ENCODE measurements at regions not wholly inside any gene's neighbourhood (a gene's known extent, or its start where the extent isn't known, plus 50 kb on each side); places are given as distances from the start of the nearest gene placed in this dataset.
"Not testable (repeated sequence)": the region's sequence is repeated elsewhere in the genome, so short reads cannot be mapped to it uniquely, and the experiment has no call there.

DNA sequence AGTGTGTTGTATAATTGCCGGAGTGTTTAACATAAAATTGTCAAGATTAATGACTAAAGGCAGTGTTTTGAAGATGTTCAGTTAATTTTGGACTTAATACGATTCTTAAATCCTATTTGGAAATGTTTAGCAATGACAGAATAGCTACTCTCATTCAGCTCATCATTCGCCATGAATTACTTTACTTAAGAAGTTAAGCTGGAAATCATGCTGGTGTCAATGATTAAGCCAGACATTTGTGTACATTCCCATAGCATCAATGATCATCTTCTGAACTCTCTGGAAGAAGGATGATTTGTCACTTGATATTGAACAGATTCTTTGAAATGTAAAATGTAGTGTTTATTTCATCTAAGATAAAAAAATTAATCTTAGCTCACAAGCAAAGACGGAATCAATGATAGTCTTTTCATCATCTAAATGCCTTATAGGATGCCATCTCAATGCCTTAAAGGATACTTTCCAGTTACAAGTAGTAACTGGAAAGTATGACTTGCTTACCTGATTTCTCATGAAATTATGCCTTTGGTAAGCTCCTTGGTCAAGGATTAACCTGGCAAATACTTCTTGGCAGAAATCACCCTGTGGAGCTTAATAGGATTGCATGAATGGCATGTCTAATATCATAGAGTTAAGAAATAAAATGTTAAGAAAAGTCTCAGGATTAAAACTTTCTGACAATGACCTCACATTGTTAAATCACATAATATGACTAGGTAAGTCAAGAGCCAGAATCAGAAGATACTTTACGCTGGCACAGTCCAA, 515.5 kb upstream of the AGA start:
- DNase-seq = no peak

- no peak for DNase-seq
Observed at GRCh38 chr4:177960566-177960965, 518.3 kb upstream of the AGA start.

- no peak for DNase-seq
Observed at GRCh38 chr4:177961761-177962380, 519.6 kb upstream of the AGA start.

DNA sequence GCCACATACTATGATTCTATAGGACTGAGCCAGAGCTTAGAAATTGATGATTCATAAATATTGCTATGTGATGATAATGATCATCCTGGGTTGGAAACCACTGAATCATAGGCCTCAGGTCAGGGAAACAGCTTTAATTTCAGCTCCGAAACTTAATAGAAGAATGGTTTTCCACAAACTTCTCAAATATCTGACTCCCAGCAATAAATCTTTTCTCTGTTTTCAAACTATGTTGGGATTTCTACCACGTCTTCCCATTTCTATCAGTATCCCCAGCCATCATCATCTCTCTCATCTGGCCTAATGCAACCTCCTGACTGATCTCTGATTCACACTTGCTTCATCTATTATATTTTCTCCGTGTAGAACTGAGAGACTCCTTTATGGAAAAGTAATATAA, 521.8 kb upstream of the AGA start:
- DNase-seq = no peak

DNA sequence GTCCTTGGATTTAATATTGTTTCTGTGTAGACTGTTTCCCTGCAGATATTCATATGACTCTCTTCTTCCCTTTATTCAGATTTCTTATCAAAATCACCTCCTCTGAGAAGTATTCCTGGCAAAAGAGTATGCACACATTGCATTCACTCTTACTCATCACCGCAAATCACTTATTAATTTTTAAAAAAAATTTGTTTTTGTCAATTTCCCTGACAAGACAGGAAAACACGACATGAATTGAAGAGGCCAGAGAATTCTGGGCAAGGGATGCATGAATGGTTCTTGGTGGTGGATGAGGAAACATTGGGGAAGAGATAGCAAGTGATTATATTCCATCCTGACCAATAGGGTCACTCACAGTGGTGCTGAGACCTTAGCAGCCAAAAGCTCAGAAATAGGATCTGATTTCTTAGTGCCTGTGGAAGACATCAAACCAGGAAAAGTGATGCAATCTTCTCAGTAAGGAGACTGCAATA, 522.5 kb upstream of the AGA start:
- no peak for DNase-seq

GRCh38 chr4:177967328-177967727, 525.1 kb upstream of the AGA start:
- DNase-seq = no peak

GRCh38 chr4:177968817-177969442, 526.7 kb upstream of the AGA start:
- DNase-seq = no peak

- DNase-seq = no peak
Observed at GRCh38 chr4:177974461-177974860, 532.2 kb upstream of the AGA start.

- no peak for DNase-seq
Observed at GRCh38 chr4:177975315-177975987, 533.2 kb upstream of the AGA start.

GRCh38 chr4:177986236-177986635, 544.0 kb upstream of the AGA start:
- no peak for DNase-seq

GRCh38 chr4:177987896-177988295, 545.7 kb upstream of the AGA start:
- DNase-seq = no peak

- DNase-seq = no peak
Observed at GRCh38 chr4:177989503-177990201, 547.4 kb upstream of the AGA start.

DNA sequence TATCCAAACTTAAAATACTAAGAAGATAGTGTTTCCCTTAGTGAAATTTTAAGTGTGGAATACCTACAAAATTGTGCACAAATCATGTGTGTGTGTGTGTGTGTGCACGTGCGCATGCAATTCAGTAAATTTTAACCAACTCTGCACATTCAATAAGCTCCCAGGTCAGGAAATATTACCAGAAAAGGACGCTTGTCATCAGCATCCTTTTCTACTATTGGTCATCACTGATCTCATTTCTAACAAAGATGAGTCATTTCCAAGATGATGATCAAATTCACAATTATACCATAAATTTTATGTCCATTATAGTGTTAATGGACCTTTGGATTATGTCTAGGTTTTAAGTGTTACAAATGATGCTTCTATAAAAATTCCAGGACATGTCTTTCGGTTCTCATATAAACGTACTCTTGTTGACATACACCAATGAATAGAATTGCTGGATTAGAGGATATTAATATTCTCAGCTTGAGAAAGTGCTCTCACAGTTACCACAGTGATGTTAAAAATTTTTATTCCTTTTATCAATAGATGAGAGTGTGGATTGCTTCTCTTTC, 560.9 kb upstream of the AGA start:
- no peak for DNase-seq

DNA sequence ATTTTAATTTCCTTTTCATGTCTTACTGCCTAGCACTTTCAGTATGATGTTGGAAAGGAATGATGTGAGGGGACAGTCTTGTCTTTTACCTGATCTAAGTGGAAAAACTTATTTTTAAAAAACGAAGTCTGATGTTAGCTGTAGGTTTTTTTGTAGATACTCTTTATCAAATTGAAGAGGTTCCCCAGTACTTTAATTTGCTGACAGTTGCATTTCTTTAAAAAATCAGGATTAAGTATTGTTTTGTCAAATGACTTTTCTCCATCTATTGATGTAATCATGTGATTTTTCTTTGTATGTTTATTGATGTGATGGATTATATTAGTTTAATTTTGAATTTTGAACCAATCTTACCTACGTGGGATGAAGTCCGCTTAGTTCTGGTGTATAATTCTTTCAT, 568.4 kb upstream of the AGA start:
- no peak for DNase-seq

GRCh38 chr4:178015046-178015445, 572.8 kb upstream of the AGA start:
- not testable (repeated sequence) for DNase-seq

- no peak for DNase-seq
Observed at GRCh38 chr4:178026999-178027398, 584.8 kb upstream of the AGA start.

- no peak for DNase-seq
Observed at GRCh38 chr4:178027796-178028195, 585.6 kb upstream of the AGA start.

DNA sequence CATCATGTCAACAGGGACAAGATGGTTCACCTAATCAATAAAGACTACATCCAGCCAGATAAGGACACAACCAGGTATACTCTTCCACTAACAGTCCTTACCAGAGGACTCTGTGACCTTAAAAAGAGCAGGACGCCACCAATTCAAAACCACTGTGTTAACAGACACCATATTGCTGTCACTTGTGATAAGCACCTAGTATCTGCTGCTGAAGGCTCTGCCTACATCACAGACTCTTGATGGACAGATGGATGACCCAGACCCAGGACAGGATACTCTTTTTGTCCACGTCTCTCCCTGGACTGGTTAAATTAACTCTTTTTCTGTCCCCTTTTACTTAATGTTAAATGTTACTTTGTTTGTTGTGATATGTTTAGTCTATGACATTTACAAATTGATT, 586.2 kb upstream of the AGA start:
- DNase-seq = no peak

- no peak for DNase-seq
Observed at GRCh38 chr4:178037459-178038214, 595.4 kb upstream of the AGA start.

- DNase-seq = no peak
Observed at GRCh38 chr4:178056996-178057395, 614.8 kb upstream of the AGA start.

DNA sequence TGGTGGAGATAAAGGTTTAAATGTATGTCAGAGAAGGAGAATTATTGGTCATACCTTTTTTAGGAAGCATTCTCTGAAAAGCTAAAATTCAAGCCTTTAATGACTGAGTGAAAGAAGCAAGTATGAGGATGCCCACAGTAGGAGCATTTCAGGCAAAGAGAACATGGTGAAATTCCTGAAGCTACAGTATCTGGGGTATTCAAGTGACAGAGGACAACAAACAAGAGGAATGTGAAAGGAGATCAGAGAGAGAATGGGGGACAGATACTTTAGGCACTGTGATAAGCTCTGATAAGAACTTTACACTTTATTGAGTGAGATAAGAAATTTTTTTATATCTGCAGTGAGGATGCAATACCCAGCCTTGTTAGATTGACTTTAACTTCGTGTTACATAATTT, 621.3 kb upstream of the AGA start:
- no peak for DNase-seq

Data from activated CD4-positive, alpha-beta T cell treated with anti-CD3 and anti-CD28 coated beads, Interleukin-2, amount 50 U/mL, for 16 hours (primary cell).